ENCODE measurements at regions not wholly inside any gene's neighbourhood (a gene's known extent, or its start where the extent isn't known, plus 50 kb on each side); places are given as distances from the start of the nearest gene placed in this dataset.
"Not testable (repeated sequence)": the region's sequence is repeated elsewhere in the genome, so short reads cannot be mapped to it uniquely, and the experiment has no call there.

- DNase-seq = no peak
Observed at GRCh38 chr2:234861841-234862735, 89.7 kb upstream of the SH3BP4 start.

DNA sequence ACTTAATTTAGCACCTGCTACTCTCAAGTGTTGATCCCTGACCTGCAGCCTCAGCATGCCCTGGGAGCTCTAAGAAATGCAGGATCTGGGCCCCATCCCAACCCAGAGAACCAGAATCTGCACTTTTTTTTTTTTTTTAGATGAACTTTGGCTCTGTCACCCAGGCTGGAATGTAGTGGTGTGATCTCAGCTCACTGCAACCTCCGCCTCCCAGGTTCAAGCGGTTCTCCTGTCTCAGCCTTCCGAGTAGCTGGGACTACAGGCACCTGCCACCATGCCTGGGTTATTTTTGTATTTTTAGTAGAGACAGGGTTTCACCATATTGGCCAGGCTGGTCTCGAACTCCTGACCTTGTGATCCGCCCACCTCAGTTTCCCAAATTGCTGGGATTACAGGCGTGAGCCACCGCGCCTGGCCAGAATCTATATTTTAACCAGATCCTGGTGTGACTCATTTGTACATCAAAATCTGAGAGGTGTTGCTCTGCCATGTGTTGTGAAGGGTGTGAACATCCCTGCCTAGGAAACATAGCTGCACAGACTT is 92.4 kb upstream of the SH3BP4 start:
- not testable (repeated sequence) for DNase-seq

DNA sequence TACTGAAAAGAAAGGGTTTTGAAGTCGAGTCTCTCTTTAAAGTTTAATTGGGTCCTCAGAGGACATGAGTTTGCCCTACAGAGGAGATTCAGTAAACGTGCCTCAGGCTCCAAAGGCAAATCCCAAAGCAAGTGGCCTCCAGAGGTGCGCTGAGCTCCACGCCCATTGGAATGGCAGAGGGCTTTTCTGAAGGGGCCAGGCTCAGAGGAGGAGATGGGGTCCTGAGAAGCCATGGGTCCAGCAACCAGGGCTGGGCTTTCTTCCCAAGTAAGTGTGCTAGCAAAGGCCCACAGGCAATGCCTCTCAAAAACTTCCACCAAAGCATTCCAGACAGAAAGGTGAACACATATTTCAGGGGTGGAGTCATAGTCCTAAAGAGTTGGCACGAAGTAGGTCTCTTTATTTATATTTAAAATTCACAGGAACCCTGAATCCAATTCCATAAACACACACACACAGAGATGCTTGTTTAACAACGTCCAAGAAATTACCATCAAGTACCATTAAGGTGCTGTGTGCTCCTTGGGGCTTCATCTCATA is 93.0 kb upstream of the SH3BP4 start:
- DNase-seq = no peak

GRCh38 chr2:234858145-234858544 is 93.7 kb upstream of the SH3BP4 start:
- no peak for DNase-seq

DNA sequence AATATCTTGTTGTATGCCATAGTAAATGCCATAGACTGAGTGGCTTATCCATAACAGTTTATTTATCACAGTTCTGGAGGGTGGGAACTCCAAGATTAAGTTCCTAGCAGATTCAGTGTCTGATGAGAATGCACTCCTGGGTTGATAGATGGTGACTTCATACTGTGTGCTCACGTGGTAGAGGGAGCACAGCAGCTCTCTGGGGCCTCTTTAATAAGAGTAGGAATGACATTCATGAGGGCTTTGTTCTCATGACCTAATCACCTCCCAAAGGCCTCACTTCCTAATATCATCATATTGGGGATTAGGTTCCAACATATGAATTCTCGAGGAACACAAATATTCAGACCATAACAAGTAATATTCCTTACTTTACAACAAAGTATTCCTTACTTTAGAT is 98.1 kb upstream of the SH3BP4 start:
- no peak for DNase-seq

GRCh38 chr2:234852941-234853340 is 98.9 kb upstream of the SH3BP4 start:
- no peak for DNase-seq

DNA sequence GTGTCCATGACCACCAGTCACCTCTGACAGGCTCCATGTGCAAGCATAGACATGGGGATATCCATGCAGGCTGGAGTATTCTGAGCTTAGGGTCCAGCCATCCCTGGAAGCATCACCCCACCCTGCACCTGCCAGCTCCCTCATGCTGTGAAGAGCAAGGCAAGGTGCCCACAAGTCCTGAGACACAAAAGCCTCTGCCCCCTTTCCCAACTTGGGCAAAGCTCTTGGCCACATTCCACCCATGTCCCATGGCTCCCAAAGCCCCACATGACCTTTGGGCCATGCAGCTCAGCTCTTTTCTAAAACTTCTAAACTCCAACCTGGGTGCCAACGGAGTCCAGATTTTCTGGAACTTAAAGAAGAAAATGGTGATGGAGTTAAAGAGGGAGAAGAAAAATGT is 99.8 kb upstream of the SH3BP4 start:
- no peak for DNase-seq

GRCh38 chr2:234851451-234851850 is 100.4 kb upstream of the SH3BP4 start:
- no peak for DNase-seq

- no peak for DNase-seq
Observed at GRCh38 chr2:234850818-234851217, 101.0 kb upstream of the SH3BP4 start.

- DNase-seq = no peak
Observed at GRCh38 chr2:234849678-234850077, 102.1 kb upstream of the SH3BP4 start.

DNA sequence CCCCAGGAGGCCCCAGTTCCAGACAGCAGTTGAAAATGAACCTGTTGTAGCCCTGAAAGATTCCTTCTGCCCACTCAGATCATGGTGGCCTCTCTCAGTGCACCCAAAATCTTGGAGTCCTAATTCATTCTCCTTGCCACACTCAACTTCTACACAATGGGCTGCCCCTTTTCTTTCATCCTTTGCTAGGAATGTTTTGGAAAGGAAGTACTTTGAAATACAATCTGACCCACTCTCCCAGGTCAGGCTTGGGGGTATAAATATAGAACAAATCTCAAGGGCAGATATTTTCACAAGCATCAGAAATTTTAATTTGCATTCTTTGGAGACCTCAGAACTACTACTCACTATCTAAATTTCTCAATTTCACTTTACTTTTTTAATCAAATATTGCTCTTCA is 103.2 kb upstream of the SH3BP4 start:
- no peak for DNase-seq

DNA sequence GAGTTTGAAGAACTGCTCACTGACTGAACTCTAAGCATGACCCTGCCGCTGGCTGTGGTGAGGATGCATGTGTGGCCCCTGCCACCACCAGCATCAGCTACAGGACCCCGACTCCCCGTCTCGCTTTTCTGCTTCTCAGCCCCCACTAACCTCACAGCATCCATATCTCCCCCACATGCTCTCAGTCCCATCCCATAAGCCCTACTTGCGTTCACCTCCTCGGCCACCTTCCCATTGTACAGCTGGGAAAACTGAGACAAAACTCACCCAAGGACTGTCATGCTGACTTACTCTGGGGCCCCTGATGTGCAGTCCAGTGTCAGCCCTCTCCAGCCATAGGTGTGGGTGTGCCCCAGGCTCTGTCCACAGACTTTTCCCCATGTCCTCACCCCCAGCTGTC is 104.2 kb upstream of the SH3BP4 start:
- DNase-seq = no peak

DNA sequence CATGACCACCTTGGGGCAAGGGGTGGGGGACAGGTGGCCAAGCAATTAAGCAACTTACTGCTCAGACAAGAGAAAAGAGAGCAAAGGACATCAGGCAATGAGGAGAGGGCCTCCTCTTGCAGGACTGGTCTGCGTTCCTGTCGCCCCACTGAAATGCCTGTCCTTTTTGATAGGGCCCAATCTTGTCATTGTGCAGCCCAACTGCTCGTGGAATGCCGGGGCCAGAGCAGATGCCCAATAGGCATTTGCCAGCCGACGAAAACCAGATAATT is 104.5 kb upstream of the SH3BP4 start:
- no peak for DNase-seq

GRCh38 chr2:234846599-234847363 is 105.0 kb upstream of the SH3BP4 start:
- no peak for DNase-seq

DNA sequence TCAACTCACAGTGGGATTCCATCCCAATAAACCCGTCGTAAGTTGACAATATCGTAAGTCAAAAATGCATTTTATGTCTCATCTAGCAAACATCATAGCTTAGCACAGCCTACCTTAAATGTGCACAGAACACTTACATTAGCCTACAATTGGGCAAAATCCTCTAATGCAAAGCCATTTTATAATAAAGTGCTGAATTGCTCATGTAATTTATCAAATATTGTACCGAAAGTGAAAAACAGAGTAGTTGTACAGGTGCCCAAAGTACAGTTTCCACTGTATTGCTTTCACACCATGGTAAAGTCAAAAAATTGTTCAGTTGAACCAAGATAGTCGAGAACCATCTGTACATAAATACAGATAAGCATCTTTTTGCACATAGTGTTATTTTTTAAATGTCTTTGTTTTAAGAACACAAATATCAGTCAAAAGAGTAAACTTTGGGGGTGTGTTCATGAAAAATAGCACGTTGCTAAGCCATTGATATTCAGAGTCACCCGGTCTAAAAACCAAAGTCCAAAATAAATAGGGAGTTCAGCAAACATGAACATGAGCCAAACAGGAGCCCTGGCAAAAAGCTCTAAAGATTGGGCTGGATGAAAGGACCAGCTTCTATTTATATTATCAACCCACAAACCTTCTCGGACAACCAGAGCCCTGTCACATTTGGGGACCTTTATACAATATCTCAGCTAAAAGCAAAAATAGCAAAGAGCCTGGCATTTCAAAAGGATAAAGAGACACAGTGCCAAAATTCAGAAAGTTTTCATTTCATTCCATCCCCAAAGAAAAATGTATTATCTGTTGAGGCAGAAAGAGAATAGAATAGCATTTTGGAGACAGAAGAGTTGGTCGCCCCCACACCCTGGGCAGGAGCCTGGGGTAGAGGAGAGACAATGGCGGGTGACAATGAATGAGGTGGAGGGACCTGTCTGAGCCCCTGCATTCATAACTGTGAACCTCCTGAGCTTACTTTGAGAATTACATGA is 105.9 kb upstream of the SH3BP4 start:
- no peak for DNase-seq

DNA sequence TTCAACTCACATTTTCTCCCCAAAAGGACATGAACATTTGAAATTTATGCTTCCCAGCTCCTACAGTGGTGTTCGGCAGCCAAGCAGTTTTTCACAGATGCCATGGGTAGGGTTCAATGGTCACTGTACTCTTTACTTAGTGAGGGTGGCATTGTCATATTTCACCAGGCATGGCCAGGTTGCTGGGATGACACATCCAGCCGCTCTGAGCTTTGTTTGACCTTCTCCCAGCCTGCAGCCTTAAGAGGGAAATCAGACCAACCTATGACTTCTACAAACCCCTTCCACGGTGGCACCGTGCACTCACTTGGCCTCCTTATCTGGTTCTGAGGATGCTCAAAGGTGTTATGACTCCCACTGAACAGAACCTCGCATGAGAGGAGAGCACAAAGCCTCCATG is 108.4 kb upstream of the SH3BP4 start:
- DNase-seq = no peak

DNA sequence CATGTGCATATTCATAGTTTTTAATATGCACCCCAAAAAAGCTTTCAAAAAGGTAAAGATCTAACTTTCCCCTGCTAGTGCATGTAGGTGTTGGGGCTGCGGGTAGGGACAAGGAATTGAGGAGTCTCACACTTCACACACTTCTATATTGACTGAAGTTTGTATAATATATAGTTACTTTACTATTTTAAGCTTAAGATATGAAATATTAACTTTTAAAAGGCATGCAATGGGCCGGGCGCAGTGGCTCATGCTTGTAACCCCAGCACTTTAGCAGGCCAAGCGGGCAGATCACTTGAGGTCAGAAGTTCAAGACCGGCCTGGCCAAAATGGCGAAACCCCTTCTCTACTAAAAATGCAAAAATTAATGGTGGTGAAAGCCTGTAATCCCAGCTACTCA is 109.1 kb upstream of the SH3BP4 start:
- no peak for DNase-seq

GRCh38 chr2:234841321-234842015 is 110.3 kb upstream of the SH3BP4 start:
- DNase-seq = no peak

DNA sequence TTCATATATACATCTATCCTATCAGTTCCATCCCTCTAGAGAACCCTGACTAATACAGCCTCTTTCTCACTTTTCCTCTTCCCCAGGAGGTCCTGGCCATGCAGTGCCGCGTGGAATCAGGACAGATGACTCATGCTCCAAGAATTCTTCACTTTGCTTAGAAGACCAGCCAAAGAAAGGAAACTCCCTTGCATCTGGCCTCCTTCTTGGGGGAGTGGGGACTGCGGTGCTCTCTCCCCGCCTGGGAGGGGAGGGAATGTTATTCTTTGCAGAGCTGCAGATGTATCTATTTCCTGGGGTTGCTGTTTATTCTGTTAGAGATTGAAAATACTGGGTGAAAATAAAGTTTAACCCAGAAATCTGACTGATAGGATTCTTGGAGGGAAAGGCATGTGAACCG is 111.5 kb upstream of the SH3BP4 start:
- no peak for DNase-seq

GRCh38 chr2:234839285-234839684 is 112.5 kb upstream of the SH3BP4 start:
- no peak for DNase-seq

DNA sequence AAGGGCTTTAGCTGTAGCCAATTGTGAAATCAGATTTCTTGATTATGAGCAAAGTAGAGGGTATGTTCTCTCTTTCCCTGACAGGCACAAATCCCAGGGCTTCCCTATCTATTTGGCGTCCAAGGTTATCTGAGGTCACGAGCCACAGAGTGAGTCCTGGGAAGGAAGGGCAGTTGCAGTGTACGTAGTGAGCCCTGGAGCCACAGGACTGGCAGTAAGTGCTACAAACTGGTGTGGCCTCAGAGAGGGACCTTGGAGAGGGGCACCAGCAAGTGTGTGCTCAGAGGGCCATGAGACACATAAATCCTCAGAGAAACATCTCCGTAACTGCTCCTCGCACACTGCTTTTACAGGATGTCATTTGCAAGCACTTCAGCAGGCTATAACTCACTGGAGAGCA is 115.5 kb upstream of the SH3BP4 start:
- DNase-seq = no peak

- no peak for DNase-seq
Observed at GRCh38 chr2:234835738-234836137, 116.1 kb upstream of the SH3BP4 start.
